GM19468 (cell line): ENCODE measurements at regions not wholly inside any gene's neighbourhood (a gene's known extent, or its start where the extent isn't known, plus 50 kb on each side); places are given as distances from the start of the nearest gene placed in this dataset.

Source experiments
- ATAC-seq: cut with Tn5 transposase; IDR thresholded peaks from one replicate; pipeline ENCODE4 v1.9.1; 2021; ENCODE audit warnings: mild to moderate bottlenecking, moderate library complexity, moderate number of reproducible peaks; ENCODE audit not compliant: unreplicated experiment; ENCODE audit errors: extremely low read depth

- ATAC-seq = no peak
These were observed 1036.6 kb downstream of the TRHDE start for GRCh38 chr12:73308747-73309146.

- no peak for ATAC-seq
These were observed 1049.1 kb downstream of the TRHDE start for GRCh38 chr12:73321319-73321718.

DNA sequence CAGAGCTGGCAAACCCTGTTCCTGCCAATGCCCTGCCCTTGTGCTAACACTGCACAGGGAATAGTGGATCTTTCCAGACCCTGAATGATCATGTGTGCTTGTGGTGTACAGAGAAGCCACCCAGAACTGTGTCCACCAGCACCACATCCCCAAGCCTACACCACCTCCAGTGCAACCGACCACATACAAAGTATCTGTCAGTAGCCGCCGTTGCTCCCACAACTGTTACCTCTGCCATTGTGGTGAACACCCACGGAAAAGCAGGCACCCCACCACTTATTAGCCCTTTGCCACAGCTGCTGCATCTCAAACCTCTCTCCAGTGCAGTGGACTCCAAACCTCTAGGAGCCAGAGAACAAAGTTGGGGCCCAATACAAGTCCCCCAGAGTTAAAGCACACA lies 1049.6 kb downstream of the TRHDE start:
- ATAC-seq = no peak

- ATAC-seq = no peak
These were observed 1058.6 kb downstream of the TRHDE start for GRCh38 chr12:73330584-73331351.

- no peak for ATAC-seq
These were observed 1069.5 kb downstream of the TRHDE start for GRCh38 chr12:73341559-73342247.

GRCh38 chr12:73342733-73343132 lies 1070.6 kb downstream of the TRHDE start:
- ATAC-seq = no peak

DNA sequence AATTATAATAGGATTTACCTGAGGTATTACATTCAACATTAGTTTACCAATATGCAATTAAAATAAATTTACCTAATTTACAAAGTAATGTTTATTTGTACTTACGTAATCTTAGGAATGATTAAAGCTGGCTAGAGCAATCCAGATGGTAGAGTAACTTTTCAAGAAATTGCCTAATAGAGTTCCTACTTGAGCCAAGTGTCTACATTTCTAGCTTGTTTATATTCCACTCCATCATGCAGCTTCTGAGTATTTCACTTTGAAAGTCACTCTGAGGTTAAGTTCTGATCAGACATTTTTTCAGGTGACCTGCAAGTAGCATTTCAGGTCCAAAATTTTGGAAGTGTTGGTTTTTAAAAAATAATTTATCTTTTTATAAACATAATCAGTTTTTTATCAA lies 1080.7 kb downstream of the TRHDE start:
- ATAC-seq = no peak

DNA sequence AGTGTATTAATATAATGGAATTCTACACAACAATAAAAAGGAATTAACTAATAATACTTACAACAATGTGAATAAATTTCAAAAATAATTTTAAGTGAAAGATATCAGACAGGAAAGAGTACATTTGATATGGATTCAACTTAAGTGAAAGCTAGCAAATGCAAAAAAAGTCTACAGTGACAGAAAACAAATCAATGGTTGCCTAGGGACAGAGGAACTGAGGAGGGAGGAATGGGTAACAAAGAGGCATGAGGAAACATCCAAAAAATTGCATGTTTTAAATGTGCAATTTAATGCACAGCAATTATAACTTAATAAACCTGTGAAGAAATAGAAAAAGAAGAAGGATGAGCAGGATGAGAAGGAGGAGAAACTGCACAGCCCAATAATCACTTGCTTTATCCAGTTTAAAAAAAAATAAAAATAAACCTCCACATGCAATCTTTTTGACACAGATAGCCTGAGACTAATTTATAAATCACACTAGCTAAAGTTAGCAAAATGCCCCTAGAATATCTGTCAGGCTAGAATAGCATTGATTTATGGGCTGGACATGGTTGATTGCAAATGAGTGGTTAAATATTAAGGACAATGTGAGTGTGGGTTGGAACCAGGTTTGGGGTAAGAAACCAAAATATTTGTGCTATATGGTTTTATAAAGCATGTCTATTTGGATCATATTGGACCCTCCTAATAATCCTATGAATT lies 1089.1 kb downstream of the TRHDE start:
- no peak for ATAC-seq

- ATAC-seq = no peak
These were observed 1089.7 kb downstream of the TRHDE start for GRCh38 chr12:73361864-73362230.

DNA sequence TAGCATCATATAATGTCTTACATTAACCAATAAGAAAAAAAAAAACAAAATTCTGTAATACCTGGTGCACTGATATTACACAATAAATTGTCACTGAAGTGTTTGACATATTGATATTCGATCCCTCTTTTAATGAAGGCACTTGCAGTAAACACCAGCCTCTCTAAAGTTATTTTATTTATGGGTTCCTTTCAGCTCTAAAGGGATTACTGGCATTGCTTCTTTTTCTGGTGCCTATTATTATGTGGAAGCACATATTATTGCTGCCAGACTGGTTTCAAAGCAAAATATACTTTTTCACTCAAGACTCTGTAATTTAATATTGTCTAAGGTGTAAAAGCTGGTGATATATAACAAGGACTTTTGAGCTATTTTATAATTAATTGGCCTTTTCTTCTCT lies 1090.5 kb downstream of the TRHDE start:
- no peak for ATAC-seq

GRCh38 chr12:73372856-73373255 lies 1100.7 kb downstream of the TRHDE start:
- no peak for ATAC-seq

DNA sequence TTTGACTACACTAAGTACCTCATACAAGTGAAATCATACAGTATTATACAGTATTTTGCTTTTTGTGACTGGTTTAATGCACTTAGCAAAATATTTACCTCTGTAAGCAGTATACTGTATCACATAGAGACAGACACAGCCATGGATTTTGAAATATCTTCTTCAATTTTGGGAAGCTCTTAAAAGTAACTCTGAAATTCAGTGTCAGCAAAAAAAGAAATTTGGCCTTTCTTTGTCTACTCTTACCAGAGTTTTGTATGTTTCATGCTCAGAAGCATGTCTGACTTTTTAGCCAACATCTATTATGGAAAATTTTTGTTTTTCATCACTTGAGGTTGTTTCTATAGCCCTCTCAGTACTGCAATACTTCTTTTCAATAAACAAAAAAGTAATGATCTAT lies 1102.2 kb downstream of the TRHDE start:
- ATAC-seq = no peak

DNA sequence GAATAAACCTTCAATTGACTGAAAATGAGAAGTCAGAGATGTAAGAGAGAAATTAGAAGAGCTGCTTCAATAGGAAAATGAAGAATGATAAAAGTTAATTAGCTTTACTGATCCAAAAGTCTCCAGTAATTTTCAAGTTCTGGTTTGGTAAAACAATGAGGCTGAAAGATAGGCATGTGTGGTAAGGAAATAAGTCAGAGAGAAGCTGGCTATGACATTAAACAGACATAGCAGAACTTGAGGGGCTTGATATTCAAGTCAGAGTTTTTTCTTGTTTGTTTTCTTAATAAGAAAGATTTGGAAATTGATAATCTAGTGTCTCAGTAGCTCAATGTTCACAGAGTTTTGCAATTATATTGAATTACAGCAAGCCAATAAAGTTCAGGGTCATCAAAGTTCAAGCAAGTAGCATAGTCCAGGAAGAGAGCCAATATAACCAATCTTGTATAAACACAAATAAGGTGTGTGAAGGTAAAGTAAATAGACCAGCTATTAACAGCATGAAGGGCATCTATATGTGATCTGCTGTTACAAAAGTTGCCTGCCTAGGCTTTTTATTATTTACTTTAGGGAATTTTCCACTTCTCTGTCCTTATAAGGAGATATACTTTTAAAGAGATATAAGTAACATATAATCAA lies 1111.5 kb downstream of the TRHDE start:
- ATAC-seq = no peak

GRCh38 chr12:73384592-73384991 lies 1112.4 kb downstream of the TRHDE start:
- ATAC-seq = no peak

GRCh38 chr12:73390261-73390660 lies 1118.1 kb downstream of the TRHDE start:
- ATAC-seq = no peak

DNA sequence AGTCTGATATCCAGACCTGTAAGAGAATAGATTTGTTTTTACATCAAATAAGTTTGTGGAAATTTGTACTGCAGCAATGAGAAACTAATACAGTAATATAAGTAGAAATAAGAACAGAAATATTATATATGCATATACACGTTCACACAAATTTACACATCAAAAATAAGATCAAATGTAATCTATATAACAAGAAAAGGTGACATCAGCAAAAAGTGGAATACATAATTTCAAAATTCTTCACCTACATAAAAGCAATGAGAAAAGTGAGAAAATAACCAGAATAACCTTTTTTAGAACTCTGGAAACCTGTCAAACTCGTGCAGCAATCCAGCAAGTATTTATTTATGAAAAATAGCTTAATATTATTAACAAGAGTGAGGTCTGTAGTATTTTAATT lies 1124.6 kb upstream of the ATXN7L3B start:
- ATAC-seq = no peak

GRCh38 chr12:73413974-73414373 lies 1123.7 kb upstream of the ATXN7L3B start:
- no peak for ATAC-seq

GRCh38 chr12:73414926-73415325 lies 1122.7 kb upstream of the ATXN7L3B start:
- no peak for ATAC-seq

- no peak for ATAC-seq
These were observed 1119.1 kb upstream of the ATXN7L3B start for GRCh38 chr12:73418541-73418940.

DNA sequence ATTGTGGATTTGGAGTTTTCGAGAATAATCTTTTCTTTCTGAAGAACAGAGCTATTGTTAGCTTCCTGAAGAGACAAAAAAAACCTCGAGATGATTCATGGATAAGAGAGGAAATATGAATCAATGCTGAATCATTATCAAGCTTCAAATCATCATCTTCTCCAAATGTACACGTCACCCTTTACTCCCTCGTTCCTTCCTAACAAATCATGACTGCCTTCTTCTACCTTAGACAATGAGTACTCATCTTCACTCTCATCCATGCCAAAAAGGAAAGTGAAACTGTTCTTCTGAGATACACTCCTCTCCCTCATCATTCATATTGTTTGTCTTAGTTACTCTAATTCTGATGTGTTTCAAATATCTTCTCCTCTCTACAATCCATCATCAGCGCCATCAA lies 1115.8 kb upstream of the ATXN7L3B start:
- no peak for ATAC-seq

- ATAC-seq = no peak
These were observed 1113.2 kb upstream of the ATXN7L3B start for GRCh38 chr12:73424484-73424883.
